ENCODE measurements at regions not wholly inside any gene's neighbourhood (a gene's known extent, or its start where the extent isn't known, plus 50 kb on each side); places are given as distances from the start of the nearest gene placed in this dataset.
"Not testable (repeated sequence)": the region's sequence is repeated elsewhere in the genome, so short reads cannot be mapped to it uniquely, and the experiment has no call there.

- not testable (repeated sequence) for TF ChIP-seq CTCF, POLR2A (IDR thresholded peaks at IDR 0.05)
Measured at GRCh38 chr5:148889936-148890335, 63.5 kb downstream of the ADRB2 start.
